IPS DF 19.7 (cell line): ENCODE measurements at regions not wholly inside any gene's neighbourhood (a gene's known extent, or its start where the extent isn't known, plus 50 kb on each side); places are given as distances from the start of the nearest gene placed in this dataset.
"Not testable (repeated sequence)": the region's sequence is repeated elsewhere in the genome, so short reads cannot be mapped to it uniquely, and the experiment has no call there.

ENCODE experiments used
- DNase-seq: peaks from one replicate; pipeline ENCODE4 v3.0.0-alpha.2; 2013; ENCODE audit warnings: low read depth, low spot score

GRCh38 chr5:125979636-125980035 is 443.6 kb upstream of the GRAMD2B start:
- DNase-seq, result no peak

GRCh38 chr5:125981016-125981415 is 442.2 kb upstream of the GRAMD2B start:
- DNase-seq, result no peak

- peak; percentile 40 for DNase-seq
These were observed 435.4 kb upstream of the GRAMD2B start for GRCh38 chr5:125987677-125988255.

GRCh38 chr5:125992050-125992449 is 431.2 kb upstream of the GRAMD2B start:
- no peak for DNase-seq

- DNase-seq, result not testable (repeated sequence)
These were observed 423.8 kb upstream of the GRAMD2B start for GRCh38 chr5:125999271-126000030.

- no peak for DNase-seq
These were observed 422.7 kb upstream of the GRAMD2B start for GRCh38 chr5:126000507-126000906.

- DNase-seq, result no peak
These were observed 420.8 kb upstream of the GRAMD2B start for GRCh38 chr5:126002222-126002897.

- DNase-seq, result no peak
These were observed 419.9 kb upstream of the GRAMD2B start for GRCh38 chr5:126003309-126003708.

GRCh38 chr5:126004636-126005035 is 418.6 kb upstream of the GRAMD2B start:
- DNase-seq, result no peak

GRCh38 chr5:126007841-126008240 is 415.4 kb upstream of the GRAMD2B start:
- DNase-seq, result no peak

- DNase-seq, result peak; percentile 93
These were observed 413.6 kb upstream of the GRAMD2B start for GRCh38 chr5:126009566-126009965.

- DNase-seq, result not testable (repeated sequence)
These were observed 411.7 kb upstream of the GRAMD2B start for GRCh38 chr5:126011526-126011925.

GRCh38 chr5:126014676-126015075 is 408.5 kb upstream of the GRAMD2B start:
- DNase-seq, result no peak

GRCh38 chr5:126015235-126016181 is 407.7 kb upstream of the GRAMD2B start:
- DNase-seq, result no peak

GRCh38 chr5:126016256-126016655 is 407.0 kb upstream of the GRAMD2B start:
- no peak for DNase-seq

- DNase-seq, result no peak
These were observed 406.1 kb upstream of the GRAMD2B start for GRCh38 chr5:126017096-126017495.

- DNase-seq, result no peak
These were observed 402.4 kb upstream of the GRAMD2B start for GRCh38 chr5:126020770-126021169.

GRCh38 chr5:126023994-126024441 is 399.2 kb upstream of the GRAMD2B start:
- no peak for DNase-seq

- DNase-seq, result no peak
These were observed 396.1 kb upstream of the GRAMD2B start for GRCh38 chr5:126027149-126027548.

GRCh38 chr5:126027652-126028051 is 395.6 kb upstream of the GRAMD2B start:
- DNase-seq, result no peak

- no peak for DNase-seq
These were observed 394.9 kb upstream of the GRAMD2B start for GRCh38 chr5:126028336-126028735.

- not testable (repeated sequence) for DNase-seq
These were observed 393.9 kb upstream of the GRAMD2B start for GRCh38 chr5:126029282-126029681.
